ENCODE measurements at regions not wholly inside any gene's neighbourhood (a gene's known extent, or its start where the extent isn't known, plus 50 kb on each side); places are given as distances from the start of the nearest gene placed in this dataset.

DNA sequence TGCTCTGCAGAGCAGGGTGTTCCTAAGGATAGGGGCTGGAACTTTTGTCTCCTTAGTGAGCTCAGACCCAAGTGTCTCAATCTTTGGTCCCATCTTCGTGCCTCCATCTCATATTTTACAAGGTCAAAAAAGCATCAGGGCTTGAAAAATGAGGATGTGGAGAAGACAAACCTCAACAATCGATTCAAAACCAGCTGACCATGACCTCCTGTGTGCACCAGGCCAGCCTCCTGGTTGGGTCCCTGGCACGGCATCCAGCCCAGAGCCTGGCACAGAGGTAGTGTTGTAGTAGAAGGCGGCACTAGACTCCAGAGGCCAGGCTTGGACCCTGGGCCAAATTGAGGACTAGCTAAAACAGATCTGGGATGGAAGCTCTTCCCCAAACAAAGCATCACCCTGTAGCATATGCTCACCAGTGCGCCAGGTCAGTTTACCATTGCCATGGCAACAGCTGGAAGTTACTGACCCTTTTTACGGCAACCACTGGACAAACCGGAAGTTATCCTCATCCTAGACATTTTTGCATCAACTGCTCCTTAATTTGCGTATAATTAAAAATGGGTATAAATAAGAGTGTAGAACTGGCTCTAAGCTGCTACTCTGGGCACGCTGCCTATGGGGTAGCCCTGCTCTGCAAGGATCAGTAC is 69.3 kb upstream of the BLCAP start:
- peak; percentile 7 for DNase-seq

- DNase-seq, result no peak
These were observed 68.5 kb upstream of the BLCAP start for GRCh38 chr20:37596168-37596567.

GRCh38 chr20:37593710-37594109 is 66.0 kb upstream of the BLCAP start:
- no peak for DNase-seq

- no peak for DNase-seq
These were observed 63.3 kb upstream of the BLCAP start for GRCh38 chr20:37590938-37591490.

DNA sequence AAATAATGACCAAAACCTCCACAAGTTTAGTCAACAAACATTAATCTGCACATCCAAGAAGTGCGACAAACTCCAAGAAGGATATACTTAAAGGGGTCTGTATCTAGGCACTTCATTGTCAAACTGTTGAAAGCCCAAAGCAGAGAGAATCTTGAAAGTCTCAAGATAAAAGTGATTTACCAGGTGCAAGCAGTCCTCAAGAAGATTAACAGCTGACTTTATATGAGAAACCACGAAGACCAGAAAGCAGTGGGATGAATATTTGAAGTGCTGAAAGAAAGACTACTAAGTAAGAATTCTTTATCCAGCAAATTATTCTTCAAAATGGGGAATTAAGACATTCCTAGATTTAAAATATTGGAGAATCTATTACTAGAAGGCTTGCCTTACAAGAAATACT is 58.4 kb upstream of the BLCAP start:
- DNase-seq, result no peak

DNA sequence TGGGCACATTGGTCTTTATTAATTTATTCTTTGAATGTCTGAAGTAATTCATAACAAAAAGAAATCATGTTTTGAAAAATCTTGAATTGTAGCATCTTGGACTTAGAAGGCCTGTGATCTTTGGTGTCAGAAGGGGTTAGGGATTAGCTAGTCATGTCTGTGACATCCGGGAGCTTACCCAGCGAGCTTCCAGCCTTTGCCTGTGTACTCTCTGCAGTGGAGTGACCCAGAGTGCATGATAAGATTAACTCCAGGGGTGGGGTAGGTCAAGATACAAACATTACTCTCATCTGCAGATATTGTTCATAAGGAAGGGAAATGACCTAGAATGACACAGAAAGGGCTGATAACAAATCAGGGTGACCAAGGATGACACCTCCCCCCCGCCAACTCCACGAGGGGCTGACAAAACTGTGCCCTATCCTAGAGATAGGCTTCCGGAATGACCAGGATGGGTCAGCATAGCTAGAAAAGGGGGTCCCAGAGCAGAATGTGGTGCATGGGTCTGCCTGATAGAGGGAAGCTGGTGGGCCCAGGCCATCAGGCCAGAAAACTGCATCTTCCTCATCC is 56.6 kb upstream of the BLCAP start:
- no peak for DNase-seq

GRCh38 chr20:37581246-37581645 is 53.6 kb upstream of the BLCAP start:
- no peak for DNase-seq

GRCh38 chr20:37580069-37580468 is 52.4 kb upstream of the BLCAP start:
- no peak for DNase-seq

- peak; percentile 25 for DNase-seq
These were observed 51.4 kb upstream of the BLCAP start for GRCh38 chr20:37579106-37579505.

- no peak for DNase-seq
These were observed 50.3 kb upstream of the BLCAP start for GRCh38 chr20:37577981-37578380.

Measured in DMS 273 treated with DMSO at 0.1 percent for 48 hours (cell line).